GM19468 (cell line): ENCODE measurements at regions not wholly inside any gene's neighbourhood (a gene's known extent, or its start where the extent isn't known, plus 50 kb on each side); places are given as distances from the start of the nearest gene placed in this dataset.
"Not testable (repeated sequence)": the region's sequence is repeated elsewhere in the genome, so short reads cannot be mapped to it uniquely, and the experiment has no call there.

Source experiments
- ATAC-seq: cut with Tn5 transposase; IDR thresholded peaks from one replicate; pipeline ENCODE4 v1.9.1; 2021; ENCODE audit warnings: mild to moderate bottlenecking, moderate library complexity, moderate number of reproducible peaks; ENCODE audit not compliant: unreplicated experiment; ENCODE audit errors: extremely low read depth

DNA sequence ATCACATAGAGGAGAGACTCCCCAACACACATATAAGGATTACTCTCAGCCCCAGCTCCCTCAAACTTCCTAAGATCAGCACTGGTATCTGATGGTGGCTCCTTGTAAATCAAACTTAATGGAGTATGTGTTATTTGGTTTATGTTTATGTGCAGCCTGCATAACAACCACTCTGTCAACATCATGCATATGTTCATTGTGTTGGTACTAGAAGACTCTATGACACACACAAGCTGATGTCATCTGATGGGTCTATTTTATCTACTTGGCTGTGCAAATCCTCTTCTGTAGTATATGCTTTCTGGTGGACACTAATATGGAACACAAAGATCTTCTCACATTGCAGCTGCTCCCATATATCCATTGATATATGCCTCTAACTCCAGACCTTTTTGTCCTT, 134.0 kb upstream of the FAM174A start:
- no peak for ATAC-seq

GRCh38 chr5:100398815-100399214, 136.4 kb upstream of the FAM174A start:
- not testable (repeated sequence) for ATAC-seq

- ATAC-seq = not testable (repeated sequence)
Observed at GRCh38 chr5:100379254-100379858, 155.8 kb upstream of the FAM174A start.

DNA sequence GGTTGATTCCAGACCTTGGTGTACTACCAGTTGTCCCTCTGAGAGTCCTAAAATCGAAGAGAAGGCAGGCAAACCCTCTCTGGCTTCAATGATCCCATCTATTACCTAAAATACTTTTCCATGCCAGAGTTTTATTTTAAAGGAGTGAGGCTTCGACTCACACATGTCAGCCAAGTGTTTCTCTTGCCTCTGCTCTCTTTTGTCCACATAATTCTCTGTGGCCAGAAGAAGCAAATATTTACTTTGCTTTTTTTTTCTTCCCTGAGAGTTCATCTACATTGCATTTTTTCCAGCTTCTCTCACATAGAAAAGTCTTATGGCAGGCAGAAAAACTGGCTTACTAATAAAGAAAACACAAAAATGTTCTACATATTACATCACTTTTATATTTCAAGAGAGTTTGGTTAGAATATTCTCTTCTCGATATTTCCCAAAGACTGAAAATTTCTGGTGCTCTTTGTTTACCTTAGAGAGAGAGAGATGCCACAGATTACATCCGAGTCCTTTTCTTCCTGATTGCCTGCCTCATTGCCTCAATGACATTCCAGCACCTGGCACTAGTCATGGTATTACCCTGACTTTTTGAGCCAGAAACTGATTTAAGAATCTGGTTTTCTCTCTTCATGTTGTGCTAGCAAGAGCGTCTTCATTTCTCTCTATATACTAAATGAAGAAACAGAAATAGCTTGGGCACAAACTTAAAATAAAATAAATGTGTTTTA, 170.3 kb upstream of the FAM174A start:
- ATAC-seq = not testable (repeated sequence)

DNA sequence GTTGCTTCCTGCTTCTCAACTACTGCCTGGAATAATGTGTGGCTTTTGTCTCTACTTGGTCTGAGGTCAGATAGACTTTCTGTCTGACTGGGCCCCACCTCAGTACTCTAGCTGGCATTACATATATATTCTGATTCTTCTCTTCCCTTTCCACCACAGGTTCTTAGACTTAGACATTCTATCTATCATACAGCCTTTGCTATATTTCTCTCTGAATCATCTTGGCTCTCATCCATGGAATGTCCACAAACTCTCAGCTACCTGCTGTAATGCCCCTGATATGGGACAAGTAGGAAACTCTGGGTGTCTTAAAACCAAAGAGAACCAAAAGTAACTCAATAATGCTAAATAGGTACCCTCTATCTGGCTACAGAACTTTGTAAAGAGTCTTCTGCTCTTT, 170.8 kb upstream of the FAM174A start:
- not testable (repeated sequence) for ATAC-seq

DNA sequence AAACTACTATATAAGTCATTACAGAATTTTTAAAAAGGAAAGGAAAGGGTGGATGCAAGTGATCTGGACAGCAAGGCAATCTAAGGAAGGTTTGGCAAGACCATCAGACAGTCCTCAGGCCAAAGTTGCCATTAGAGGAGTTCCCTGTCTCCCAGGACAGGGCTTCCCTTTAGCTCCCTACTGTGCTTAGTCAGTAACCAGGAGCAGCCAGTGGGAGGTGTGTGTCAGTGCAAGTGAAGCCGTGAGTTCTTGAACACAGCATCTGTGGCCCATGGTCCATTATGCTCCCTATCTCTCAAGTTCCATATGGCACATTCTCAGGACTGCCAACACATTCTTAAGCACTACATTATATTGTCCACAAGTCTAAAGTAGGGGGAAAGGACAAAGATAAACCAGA, 175.2 kb upstream of the FAM174A start:
- not testable (repeated sequence) for ATAC-seq

DNA sequence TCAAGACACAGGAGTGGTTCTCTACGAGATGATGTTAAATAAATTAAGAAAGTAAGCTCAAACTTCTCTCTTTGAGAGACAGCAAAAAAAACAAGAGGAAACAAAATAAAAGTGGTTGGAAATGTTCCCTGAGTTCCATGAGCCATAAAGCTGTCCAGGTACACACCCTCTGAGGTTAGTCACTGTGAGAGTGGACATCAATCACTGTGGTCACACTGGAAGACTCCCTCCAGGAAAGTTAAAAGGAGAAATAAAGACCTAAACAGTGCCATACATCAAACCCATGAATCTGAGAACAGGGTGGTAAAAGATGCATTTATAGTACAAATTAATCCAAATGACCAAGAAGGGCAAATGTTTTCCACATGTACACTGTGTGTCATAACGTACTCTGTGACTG, 188.9 kb upstream of the FAM174A start:
- ATAC-seq = not testable (repeated sequence)

DNA sequence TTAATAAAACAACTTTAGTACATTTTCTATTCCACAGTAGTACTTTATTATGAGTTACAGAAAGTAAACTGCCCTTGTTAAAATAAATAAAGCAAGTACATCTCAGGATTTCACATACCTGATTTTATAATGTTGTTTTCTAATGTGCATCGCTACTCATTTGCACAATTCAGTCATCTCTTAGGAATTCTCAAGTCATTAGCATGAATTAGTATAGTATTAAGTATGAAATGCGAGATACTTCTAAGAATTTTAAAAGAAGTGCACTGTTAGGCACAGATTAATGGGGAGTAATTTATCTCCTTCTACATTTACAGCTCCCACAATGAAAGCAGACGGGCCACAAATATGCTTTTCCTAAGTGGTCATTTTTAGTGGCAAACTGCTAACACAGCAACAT, 193.7 kb upstream of the FAM174A start:
- ATAC-seq = not testable (repeated sequence)

DNA sequence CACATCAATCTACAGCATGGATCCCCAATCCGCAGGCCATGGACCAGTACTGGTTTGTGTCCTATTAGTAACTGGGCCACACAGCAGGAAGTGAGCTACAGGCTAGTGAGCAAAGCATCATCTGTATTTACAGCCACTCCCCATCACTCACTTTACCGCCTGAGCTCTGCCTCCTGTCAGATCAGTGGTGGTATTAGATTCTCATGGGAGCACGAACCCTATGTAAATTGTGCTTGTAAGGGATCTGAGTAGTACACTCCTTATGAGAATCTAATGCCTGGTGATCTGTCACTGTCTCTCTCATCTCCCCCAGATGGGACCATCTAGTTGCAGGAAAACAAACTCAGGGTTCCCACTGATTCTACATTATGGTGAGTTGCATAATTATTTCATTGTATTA, 212.7 kb upstream of the FAM174A start:
- no peak for ATAC-seq

- no peak for ATAC-seq
Observed at GRCh38 chr5:100319885-100320284, 215.3 kb upstream of the FAM174A start.

DNA sequence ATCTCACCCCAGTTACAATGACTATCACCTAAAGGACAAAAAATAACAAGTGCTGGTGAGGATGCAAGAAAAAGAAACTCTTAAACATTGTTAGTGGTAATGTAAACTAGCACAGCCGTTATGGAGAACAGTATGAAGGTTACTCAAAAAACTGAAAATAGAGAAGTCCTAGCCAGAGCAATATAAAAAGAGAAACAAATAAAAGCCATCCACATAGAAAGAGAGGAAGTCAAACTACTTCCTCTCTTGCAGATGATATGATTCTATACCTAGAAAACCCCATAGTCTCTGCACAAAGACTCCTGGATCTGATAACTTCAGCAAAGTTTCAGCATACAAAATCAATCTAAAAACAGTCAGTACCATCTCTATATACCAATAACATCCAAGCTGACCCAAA, 221.5 kb upstream of the FAM174A start:
- ATAC-seq = no peak

GRCh38 chr5:100311806-100312205, 223.4 kb upstream of the FAM174A start:
- no peak for ATAC-seq

DNA sequence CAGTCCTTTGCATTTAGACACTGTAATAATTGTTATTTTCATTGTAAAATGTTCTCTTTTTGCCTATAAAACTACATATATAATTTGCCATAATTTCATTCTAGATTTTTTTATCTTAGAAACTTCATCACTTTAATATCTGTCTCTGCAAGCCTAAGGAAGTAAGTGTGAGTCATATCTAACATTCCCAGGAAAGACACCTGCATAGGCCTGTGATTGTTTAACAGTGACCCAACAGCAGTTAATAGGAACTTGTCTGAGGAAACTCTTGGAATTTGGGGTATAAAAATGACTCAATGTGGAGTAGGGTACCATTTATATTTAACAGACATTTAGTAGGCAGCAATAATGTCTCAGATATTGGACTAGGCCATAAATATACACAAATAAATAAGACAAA, 229.2 kb upstream of the FAM174A start:
- no peak for ATAC-seq

GRCh38 chr5:100303216-100303615, 232.0 kb upstream of the FAM174A start:
- ATAC-seq = no peak

GRCh38 chr5:100299261-100299660, 235.9 kb upstream of the FAM174A start:
- no peak for ATAC-seq

DNA sequence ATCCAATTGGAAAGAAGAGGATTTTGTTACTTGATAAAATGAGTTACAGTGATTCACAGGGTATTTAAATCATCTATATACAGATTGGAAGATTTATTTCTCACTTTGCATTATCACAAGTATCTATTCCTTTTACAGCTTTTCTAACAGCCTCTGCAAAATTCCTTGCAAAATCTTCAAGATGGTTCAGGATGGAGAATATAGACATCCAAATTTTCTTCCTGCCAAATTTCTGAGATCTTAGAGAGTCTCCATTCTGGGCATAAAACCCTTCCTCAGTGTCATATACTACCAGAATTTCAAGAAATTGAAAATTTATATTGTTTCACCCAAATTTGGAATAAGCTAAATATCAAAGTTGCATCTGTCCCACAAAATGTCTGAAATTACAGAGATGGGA, 259.1 kb upstream of the FAM174A start:
- no peak for ATAC-seq

GRCh38 chr5:100275631-100276030, 259.5 kb upstream of the FAM174A start:
- no peak for ATAC-seq

GRCh38 chr5:100273846-100274580, 261.2 kb upstream of the FAM174A start:
- no peak for ATAC-seq

DNA sequence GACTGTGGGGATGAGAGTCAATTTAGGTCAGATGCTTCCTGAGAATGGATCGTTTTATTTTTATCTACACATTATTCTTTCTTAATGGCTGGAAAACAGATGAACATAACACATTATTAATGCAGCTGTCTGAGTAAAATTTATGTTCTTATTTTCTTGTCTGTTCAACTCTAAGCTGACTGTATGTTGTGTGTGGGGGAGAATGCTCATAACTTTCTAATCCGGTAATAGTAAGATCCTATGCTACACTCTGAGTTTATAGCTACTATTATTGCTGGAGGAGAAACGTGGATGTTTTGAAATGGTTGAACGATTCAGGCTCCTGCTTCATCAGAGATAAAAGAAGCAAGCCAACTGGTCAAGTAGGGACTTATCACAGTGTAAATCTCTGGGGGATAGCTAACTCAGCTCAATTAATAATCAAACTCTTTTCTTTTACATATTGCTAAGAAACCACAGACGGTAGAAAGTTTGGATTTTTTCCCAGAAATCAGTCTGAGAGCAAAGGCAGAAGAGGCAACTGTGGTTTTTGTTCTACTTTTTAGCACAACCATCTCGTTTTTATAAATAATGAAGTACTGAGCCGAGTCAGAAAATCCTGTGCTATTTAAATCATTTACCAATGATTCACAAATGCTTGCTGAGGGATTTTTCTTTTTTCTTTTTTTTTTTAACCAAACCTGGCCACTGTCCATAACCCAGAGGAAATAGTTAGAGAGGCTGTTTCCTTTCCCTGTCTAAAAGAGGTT, 265.0 kb upstream of the FAM174A start:
- no peak for ATAC-seq

DNA sequence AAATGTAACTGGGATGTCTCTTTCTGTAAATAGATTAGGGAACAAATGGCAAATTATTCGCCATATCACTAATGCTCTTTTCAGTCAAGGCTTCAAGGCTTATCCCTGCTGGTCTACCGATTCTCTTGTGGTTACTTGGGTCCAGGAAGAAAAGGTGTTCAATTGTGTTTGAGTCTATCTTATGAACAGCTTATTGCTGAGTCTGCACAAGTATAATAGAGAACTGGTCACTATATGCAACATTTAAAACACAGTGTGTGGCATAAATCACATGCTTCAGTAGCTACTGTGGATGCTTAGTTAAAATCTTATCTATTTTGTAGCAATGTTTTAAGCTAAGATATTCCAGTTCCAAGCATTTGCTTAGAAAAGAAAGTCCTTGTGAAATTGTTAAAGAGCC, 274.2 kb upstream of the FAM174A start:
- no peak for ATAC-seq

DNA sequence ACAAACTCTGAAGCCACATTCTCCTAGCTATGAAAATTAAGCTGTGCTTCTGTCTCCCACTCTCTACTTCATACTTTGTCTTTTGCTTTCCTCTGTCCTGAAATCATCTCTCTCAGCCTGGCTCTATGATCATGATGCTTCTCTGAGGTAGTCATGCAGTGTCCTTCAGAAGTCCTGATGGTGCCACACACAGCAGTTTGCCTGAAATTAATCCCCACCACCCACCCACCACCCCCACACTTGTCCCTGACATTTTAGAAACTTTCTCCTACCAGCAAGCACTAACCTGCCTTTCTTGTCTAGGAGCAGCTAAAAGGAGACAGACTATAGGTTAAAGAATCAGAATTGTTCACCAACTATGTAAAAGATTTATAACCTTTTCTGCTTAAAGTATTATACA, 282.2 kb upstream of the FAM174A start:
- no peak for ATAC-seq
